CD4-positive, alpha-beta T cell treated with Interleukin-6 for 4 hours (primary cell): ENCODE measurements at regions not wholly inside any gene's neighbourhood (a gene's known extent, or its start where the extent isn't known, plus 50 kb on each side); places are given as distances from the start of the nearest gene placed in this dataset.

Source experiments
- DNase-seq: peaks from one replicate; pipeline ENCODE4 v3.0.0-alpha.2; 2020; ENCODE audit warnings: mixed read lengths

DNA sequence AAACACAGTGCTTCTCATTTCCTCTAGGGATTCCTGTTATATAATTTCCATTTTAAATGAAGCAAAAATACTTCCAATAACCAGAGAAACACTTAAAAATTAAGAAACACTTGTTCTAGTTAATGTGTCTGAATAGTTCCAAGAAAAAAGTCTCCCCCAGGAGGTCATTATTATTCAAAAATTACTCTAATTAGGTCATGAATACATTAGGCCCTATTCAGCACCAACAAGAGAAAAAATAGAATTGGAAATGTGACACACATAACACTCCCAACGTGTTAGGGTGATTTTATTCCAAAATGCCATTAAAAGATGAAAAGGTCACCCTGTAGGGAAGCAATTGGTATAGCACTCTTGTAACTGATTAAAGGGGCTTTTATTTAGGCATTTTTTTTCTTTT is 382.1 kb downstream of the TUSC7 start:
- DNase-seq = no peak

- DNase-seq = no peak
Measured at GRCh38 chr3:117096549-117096948, 387.0 kb downstream of the TUSC7 start.

- DNase-seq = no peak
Measured at GRCh38 chr3:117097351-117097750, 387.8 kb downstream of the TUSC7 start.

DNA sequence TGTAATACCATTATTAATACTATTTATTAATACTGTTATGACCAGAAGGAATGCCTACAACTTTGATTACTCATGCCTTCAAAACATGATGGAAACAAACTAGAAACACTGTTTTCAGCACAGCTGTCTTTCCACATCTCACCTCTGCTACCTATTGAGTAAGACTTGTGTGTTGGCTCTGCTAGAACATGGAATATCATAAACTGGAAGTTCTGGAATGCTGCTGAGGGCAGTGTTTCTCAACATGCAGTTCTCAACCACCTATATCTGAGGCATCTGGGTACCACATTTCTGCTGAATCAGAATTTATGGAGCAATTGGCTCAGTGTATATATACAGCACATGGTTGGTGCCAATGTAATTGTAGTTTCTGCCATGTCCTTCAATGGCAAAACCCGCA is 392.1 kb downstream of the TUSC7 start:
- DNase-seq = no peak

DNA sequence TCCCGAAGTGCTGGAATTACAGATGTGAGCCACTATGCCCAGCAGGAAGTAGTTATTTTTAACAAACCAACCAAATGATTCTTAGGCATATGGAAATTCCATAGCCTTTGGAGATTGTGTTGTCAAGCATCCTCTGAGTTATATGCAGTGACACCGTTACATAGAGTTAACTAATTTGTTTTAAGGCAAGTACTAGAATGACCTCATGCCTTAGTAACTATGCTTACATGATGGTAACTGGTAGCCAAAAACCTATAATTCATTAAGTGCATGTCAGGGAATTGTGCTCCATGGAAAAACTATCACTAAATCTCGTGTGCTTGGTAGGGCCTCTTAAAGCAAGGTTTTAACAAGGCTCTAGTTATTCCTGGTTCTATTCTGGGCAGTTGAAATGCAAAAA is 392.8 kb downstream of the TUSC7 start:
- DNase-seq = no peak

DNA sequence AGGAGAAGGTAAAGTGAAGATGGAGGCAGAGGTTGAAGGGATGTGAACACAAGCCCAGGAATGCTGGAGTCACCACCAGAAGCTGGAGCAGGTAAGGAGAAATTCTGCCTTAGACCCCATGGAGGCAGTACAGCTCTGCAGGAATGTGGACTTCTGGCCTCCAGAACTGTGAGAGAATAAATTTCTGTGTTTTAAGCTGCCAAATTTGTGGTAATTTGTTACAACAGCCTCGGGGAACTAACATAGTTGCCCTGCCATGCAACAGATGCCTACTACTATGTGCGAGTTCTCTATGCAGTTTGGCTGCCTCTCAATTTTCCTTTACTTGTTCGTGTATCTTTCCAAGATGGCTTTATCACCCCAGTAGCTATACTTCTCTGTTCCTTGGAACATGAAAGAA is 394.1 kb downstream of the TUSC7 start:
- DNase-seq = no peak

DNA sequence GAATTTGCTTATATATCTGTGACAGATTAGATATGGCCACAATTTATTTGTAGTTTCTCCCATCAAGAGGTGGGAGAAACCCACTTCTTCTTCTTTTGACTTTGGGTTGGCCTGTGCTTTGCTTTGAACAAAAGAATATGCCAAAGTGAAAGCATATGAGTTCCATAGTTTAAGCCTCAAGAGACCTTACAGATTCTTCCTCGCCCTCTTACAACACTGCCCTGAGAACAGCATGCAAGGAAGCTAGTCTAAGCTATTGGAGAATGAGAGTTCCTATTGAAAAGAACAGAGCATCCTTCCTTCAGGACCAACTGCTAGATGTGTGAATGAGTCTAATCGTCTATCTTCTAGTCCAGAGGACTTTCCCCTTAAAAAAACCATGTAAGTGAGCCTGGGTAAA is 394.8 kb downstream of the TUSC7 start:
- no peak for DNase-seq

DNA sequence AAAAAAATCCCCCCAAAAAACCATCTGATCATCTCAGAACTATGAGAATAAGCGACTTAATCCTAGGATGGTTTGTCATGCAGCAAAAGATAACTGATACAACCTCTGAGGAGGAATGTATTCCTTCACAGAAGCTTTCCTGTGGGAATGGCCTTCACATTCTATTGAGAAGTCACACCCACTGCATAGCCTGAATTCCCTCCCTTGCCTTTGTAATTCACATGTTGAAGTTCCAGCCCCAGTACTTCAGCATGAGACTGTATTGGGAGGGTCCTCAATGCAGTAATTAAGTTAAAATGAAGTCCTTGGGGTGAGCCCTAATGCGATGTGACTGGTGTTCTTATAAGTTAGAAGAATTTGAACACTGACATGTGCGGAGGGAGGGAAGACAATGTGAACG is 395.2 kb downstream of the TUSC7 start:
- DNase-seq = no peak

- DNase-seq = no peak
Measured at GRCh38 chr3:117105686-117106085, 396.1 kb downstream of the TUSC7 start.

DNA sequence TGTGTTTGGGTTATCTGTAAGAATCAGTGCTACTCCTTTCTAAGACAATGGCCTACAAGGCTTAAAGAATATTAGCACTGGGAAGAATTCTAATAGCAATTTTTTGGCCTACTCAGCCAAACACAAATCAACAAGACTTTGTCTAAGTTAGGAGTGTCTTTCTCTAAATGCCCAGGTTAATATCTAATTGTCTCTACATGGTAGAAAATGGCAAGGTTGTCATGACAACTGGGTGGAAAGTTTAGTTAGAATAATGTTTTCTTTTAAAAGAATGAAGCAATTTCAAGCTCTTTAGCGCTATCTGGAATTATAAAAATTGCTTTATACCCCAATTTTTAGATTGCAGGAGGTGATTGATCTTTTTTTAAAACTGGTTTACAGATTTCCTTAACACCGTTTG is 396.8 kb downstream of the TUSC7 start:
- DNase-seq = no peak

- no peak for DNase-seq
Measured at GRCh38 chr3:117107946-117108345, 398.4 kb downstream of the TUSC7 start.

- no peak for DNase-seq
Measured at GRCh38 chr3:117109178-117109577, 399.6 kb downstream of the TUSC7 start.

GRCh38 chr3:117114517-117115265 is 405.1 kb downstream of the TUSC7 start:
- DNase-seq = no peak

GRCh38 chr3:117117188-117117936 is 407.8 kb downstream of the TUSC7 start:
- no peak for DNase-seq

DNA sequence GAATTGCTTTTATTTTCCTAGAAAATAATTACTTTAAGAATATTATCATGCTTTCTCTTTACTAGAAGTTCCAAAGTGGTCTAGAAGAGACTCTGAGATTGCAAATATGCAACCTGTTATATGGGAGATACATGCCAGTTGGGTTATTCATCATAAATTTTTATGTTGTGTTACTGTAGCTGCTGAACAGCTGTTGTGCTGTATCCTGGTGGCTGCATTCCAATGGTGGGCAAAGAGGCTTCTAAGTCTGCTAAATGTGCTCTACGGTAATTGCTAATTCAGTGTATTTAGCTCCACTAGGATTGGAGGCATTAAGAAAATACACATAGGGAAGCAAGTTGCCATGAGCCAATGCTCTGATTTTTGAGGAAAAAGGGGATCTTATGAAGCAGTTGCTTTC is 409.0 kb downstream of the TUSC7 start:
- no peak for DNase-seq

- no peak for DNase-seq
Measured at GRCh38 chr3:117120014-117120413, 410.4 kb downstream of the TUSC7 start.

DNA sequence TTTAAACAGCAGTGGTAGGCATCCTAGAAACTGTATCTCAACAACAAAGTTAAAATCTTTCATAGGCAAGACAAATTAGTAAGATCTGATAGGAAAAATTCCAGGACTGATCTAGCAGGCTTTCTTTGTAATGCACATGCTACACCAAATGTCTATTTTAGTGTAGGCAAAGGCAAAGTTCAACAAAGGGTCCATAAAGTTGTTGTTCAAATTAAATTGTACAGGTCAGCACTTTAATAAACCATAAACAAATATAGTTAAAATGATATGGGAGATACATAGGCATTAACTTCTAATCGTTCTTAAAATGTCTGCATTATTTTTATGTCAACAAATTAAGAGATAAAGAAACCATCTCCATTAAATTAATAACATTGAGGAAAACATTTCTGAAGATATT is 413.0 kb downstream of the TUSC7 start:
- DNase-seq = no peak

DNA sequence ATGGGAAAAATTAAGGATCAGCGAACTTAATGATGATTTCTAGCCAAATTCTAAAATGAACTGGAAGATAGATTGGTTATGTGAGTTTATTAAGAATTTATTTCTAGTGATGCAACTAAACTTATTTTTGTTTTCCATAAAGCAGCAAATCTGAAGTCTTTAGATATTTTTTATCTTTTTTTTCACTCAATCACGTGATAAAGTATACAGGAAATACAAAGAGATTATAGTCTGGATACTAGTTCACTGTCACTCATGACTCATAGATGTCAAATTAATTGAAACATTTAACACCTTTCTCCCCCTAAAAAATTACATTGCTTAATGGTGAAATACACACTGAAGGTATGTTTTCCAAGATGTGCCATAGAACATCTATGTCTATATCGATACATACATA is 416.9 kb downstream of the TUSC7 start:
- DNase-seq = no peak

- DNase-seq = no peak
Measured at GRCh38 chr3:117126946-117127546, 417.5 kb downstream of the TUSC7 start.

DNA sequence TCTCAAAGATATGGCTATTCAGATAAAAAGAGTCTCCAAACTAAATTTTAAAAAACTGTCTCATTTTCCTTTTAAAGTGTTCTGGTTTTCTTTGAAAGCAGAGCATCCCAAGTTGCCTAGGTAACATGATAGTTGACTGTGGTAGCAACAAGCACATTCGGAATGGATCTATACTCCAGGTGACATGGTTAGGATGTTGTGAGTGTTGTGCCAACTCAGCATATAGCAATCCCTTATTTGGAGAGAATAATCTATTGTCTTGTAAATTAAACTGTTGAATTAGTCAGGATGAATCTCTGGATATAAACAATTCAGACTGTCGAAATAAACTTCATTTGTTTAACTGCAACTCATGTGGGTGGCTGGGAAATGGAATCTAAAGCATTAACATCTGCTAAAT is 418.6 kb downstream of the TUSC7 start:
- no peak for DNase-seq

GRCh38 chr3:117128872-117129271 is 419.3 kb downstream of the TUSC7 start:
- no peak for DNase-seq

DNA sequence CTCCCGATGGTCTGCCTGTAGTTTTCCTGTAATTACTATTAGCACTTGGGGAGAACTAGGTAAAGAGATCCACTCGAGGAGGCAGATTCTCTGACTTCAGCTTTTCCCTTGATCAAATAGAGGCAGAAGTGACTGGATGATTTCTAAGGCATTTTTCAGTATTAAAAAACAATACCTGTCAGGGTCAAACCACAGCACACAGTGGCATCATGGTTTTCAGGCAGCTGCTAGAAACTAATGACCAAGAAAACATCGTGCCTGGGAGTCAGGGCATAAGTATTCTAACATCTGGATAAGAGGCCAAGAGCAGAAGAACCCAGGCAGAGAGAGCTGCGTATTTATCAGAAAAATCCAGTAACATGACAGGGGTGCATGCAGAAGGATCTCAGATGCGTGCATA is 419.9 kb downstream of the TUSC7 start:
- no peak for DNase-seq

DNA sequence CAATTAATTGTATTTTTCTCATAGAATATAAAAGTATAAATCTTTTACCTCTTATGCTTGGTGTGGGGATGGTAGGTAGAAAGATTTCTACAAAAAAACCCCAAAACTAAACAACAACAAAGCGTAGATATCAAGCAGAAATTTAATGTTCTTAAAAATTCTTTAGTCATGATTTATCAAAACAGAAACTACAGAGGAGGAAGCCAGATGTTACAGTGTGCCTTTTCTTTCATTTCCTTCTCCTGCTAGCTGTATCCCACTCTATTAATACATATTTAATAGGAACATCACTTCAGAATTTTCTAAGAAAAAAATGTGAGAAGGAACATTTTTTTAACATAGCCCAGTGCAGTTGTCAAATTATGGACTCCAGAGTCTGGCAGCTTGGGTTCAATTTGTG is 420.6 kb downstream of the TUSC7 start:
- DNase-seq = no peak

GRCh38 chr3:117131259-117131658 is 421.7 kb downstream of the TUSC7 start:
- no peak for DNase-seq
